ENCODE measurements at regions not wholly inside any gene's neighbourhood (a gene's known extent, or its start where the extent isn't known, plus 50 kb on each side); places are given as distances from the start of the nearest gene placed in this dataset.
"Not testable (repeated sequence)": the region's sequence is repeated elsewhere in the genome, so short reads cannot be mapped to it uniquely, and the experiment has no call there.

DNA sequence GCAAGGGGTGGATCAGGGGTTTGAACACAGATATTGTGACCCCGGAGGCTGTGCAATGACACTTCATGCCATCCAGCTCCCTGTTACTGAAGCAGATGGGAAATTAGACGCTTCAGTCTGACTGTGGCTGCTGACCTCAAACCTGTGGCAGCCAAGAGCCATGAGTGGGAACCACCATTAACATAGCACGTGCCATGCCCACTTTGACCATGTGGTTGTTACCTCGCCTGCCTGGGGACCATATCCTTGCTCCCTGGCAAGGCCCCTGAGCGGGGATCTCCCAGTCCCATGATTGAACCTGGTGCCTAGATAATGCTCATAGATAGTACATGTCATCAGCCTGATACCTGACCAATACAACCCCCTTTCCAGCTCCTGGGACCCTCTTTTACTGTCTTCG lies 68.9 kb downstream of the CYP26B1 start:
- no peak overlapping the region for H3K4me3 ChIP-seq (ENCODE audit: low read length)
- no peak for DNase-seq (ENCODE audit: low read depth)
- TF ChIP-seq, protein P1, sequence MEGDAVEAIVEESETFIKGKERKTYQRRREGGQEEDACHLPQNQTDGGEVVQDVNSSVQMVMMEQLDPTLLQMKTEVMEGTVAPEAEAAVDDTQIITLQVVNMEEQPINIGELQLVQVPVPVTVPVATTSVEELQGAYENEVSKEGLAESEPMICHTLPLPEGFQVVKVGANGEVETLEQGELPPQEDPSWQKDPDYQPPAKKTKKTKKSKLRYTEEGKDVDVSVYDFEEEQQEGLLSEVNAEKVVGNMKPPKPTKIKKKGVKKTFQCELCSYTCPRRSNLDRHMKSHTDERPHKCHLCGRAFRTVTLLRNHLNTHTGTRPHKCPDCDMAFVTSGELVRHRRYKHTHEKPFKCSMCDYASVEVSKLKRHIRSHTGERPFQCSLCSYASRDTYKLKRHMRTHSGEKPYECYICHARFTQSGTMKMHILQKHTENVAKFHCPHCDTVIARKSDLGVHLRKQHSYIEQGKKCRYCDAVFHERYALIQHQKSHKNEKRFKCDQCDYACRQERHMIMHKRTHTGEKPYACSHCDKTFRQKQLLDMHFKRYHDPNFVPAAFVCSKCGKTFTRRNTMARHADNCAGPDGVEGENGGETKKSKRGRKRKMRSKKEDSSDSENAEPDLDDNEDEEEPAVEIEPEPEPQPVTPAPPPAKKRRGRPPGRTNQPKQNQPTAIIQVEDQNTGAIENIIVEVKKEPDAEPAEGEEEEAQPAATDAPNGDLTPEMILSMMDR (conservative IDR thresholded peaks at IDR 0.05; ENCODE audit: low read depth, low read length) = no peak

DNA sequence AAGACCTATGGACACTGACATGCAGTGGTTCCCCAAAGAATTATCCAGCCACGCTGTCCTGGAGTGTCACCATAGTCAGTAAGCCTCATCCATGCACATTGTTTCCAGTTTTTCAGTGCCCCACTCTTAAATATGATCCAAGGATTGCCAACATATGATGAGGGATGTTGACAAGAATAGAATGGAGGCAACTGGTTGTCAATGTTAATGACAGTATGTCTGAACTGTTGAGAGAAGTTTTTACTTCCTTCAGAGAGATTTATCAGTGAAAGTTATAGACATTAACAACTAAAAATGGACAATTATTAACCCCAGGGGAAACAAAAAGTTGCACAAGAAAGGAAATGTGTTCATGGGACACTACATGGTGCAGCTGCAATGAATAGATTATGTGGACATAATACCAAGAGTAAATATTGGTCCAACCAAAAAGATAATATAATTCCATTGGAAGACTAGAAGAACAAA lies 69.9 kb downstream of the CYP26B1 start:
- TF ChIP-seq, protein P1 (conservative IDR thresholded peaks at IDR 0.05; ENCODE audit: low read depth, low read length) = no peak
- DNase-seq (ENCODE audit: low read depth) = no peak

DNA sequence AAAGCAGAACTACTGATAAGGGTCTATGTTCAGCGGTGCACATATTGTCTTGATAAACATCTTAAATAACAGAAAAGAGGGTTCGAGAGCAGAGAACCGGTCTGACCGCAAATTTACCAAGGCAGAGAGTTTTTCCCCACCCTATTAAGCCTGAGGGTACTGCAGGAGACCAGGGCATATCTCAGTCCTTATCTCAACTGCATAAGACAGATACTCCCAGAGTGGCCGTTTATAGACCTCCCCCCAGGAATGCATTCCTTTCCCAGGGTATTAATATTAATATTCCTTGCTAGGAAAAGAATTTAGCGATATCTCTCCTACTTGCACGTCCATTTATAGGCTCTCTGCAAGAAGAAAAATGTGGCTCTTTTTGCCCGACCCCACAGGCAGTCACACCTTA lies 74.3 kb downstream of the CYP26B1 start:
- not testable (repeated sequence) for DNase-seq (ENCODE audit: low read depth); H3K4me3 ChIP-seq (ENCODE audit: low read length)

More for the DNA sequence above, 69.9 kb downstream of the CYP26B1 start:
- H3K4me3 ChIP-seq (ENCODE audit: low read length) = no peak overlapping the region

DNA sequence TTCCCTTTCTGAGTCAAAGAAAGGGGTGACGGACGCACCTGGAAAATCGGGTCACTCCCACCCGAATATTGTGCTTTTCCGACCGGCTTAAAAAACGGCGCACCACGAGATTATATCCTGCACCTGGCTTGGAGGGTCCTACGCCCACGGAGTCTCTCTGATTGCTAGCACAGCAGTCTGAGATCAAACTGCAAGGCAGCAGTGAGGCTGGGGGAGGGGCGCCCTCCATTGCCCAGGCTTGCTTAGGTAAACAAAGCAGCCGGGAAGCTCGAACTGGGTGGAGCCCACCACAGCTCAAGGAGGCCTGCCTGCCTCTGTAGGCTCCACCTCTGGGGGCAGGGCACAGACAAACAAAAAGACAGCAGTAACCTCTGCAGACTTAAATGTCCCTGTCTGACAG lies 83.5 kb downstream of the CYP26B1 start:
- H3K4me3 ChIP-seq (ENCODE audit: low read length); DNase-seq (ENCODE audit: low read depth): not testable (repeated sequence)

DNA sequence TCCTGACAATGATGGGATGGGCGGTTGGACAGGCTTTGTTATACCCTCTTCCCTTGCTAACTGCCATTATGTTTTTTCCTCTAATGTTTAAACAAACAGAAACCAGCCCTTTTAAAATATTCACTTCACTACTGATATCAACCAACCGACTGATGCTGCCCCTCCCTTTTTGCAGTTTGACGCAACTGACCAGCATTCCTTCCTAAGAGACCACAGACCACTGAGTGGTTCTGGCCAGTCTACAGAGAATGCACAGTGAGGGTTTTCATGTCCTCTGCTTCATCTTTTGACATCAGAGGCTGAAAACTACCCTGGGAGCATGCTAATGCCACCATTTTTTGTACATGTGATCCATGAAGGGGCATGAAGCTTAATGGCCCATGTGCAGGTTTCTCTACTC lies 85.3 kb downstream of the CYP26B1 start:
- DNase-seq (ENCODE audit: low read depth) = no peak
- TF ChIP-seq, protein P1 (conservative IDR thresholded peaks at IDR 0.05; ENCODE audit: low read depth, low read length) = no peak
- H3K4me3 ChIP-seq (ENCODE audit: low read length) = no peak overlapping the region

DNA sequence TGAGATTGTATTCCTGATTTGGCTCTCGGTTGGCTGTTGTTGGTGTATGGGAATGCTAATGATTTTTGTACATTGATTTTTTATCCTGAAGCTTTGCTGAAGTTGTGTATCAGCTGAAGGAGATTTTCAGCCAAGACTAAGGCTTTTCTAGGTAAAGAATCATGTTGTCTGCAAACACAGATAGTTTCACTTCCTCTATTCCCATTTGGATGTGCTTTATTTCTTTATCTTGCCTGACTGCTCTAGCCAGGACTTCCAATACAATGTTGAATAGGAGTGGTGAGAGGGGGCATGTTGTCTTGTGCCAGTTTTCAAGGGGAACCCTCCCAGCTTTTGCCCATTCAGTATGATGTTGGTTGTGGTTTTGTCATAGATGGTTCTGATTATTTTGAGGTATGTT lies 90.4 kb downstream of the CYP26B1 start:
- TF ChIP-seq, protein P1 (conservative IDR thresholded peaks at IDR 0.05; ENCODE audit: low read depth, low read length) = no peak
- no peak for DNase-seq (ENCODE audit: low read depth)
- no peak overlapping the region for H3K4me3 ChIP-seq (ENCODE audit: low read length)

DNA sequence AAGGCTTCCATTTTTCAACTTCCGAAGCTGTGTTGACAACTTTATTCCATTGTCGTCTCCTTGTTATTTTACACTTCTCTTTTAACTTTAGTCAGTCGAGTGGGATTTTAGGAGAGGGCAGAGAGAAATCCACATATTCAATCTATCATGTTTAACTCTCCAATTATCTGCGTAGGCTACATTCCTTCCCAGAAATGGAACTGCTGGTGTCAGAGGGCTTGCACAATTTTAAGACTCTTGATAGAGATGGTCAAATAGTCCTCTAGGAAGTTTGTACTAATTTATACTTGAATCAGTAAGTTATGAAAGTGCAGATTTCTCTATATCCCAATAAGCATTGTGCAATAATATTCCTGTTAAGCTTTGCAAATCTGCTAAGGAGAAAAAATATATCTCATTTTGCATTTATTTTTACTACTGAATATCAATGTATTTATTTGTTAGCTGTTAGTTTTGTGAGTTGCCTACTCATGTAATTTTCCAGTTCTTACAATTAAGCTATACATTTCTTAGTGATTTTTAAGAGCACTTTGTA lies 95.6 kb downstream of the CYP26B1 start:
- TF ChIP-seq, protein P1 (conservative IDR thresholded peaks at IDR 0.05; ENCODE audit: low read depth, low read length) = no peak
- H3K4me3 ChIP-seq (ENCODE audit: low read length) = no peak overlapping the region
- no peak for DNase-seq (ENCODE audit: low read depth)

DNA sequence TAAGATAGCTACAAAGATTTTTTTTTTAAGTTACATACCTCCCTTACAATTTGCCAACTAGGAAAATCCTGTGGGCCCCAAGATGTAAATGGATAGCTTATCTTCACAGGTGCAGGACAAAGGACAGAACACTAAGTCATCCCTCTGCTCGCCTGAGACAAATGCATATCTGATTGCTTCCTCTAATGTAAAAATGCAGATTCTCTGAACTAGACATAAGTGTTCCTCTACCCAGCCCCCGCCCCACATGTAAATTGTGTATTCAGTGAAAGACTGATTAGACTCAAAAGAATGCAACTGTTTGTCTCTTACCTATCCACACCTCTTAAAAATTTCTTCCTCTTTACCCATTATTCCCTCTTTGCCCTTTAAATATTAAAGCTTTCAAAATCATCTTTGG lies 96.5 kb downstream of the CYP26B1 start:
- TF ChIP-seq, protein P1 (conservative IDR thresholded peaks at IDR 0.05; ENCODE audit: low read depth, low read length) = no peak
- DNase-seq (ENCODE audit: low read depth) = no peak
- H3K4me3 ChIP-seq (ENCODE audit: low read length) = no peak overlapping the region

All from retinal pigment epithelial cell (primary cell).